HT1080 (cell line): ENCODE measurements at regions not wholly inside any gene's neighbourhood (a gene's known extent, or its start where the extent isn't known, plus 50 kb on each side); places are given as distances from the start of the nearest gene placed in this dataset.
"Not testable (repeated sequence)": the region's sequence is repeated elsewhere in the genome, so short reads cannot be mapped to it uniquely, and the experiment has no call there.

Experiments
- DNase-seq: peaks from one replicate; pipeline ENCODE4 v3.0.0-alpha.2; 2015; ENCODE audit warnings: low read depth

DNA sequence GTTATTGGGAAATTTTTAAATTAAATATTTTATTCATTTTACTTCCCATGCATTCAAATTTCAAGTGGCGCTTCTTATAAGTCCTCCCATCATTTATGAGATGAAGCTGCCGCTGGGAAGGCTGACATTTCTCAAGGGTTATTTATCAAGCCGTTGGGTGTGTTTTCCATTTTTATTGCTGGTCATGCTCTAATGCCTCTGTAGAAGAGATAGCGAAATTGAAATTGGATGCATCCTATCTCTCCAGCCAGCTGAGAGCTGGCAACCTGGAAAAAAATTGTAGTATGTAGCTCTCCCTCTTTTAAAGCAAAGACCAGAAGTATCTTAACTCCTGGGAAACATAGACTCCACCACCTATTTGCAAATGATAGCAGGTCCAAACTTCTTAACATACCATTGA, 135.9 kb downstream of the C6orf118 start:
- DNase-seq: no peak

DNA sequence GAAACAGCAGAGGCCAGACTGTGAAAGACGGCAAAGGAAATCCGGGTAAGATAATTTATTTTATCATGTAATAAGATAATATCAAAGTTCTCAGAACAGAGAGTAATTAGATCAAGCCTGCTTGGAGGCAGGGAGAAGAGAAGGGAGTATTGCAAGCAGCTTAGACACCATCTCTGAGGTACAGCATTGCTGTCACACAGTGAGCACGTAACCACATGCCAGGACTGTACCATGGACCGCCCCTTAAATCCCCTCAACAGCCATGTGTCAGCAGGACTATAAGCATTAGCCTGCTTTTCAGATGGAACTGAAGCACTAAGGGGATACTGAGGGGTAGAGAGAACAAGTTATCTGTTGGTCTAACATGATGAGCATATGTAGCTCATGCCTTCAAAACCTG, 141.5 kb downstream of the C6orf118 start:
- no peak for DNase-seq

DNA sequence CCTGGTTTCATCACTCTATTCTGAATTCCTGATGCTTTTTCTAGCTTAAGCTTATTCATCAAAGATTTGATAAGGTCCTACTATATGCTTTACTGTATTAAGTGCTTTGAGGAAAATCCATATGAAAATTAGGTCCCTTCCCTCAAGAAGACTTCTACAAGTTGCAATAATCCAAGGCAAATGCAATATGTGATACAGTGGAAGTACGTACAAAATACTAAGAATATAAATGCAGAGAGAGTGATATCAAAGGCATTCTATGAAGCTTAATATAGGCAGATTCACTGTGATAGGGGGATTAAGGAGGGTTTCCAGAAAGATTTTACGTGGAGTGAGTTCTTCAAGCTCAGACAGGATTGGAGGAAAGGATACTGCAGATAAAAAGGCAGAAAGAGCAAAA, 142.1 kb downstream of the C6orf118 start:
- DNase-seq: no peak

DNA sequence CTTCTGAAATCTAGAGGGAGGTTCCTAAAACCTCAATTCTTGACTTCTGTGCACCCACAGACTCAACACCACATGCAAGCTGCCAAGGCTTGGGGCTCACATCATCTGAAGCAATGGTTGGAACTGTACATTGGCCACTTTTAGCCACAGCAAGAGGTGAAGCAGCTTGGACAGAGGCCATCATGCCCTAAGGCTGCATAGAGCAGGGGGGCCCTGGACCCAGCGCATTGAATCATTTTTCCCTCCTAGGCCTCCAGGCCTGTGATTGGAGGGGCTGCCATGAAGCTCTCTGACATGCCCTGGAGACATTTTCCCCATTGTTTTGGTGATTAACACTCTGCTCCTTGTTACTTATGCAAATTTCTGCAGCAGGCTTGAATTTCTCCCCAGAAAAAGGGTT, 145.9 kb downstream of the C6orf118 start:
- no peak for DNase-seq

DNA sequence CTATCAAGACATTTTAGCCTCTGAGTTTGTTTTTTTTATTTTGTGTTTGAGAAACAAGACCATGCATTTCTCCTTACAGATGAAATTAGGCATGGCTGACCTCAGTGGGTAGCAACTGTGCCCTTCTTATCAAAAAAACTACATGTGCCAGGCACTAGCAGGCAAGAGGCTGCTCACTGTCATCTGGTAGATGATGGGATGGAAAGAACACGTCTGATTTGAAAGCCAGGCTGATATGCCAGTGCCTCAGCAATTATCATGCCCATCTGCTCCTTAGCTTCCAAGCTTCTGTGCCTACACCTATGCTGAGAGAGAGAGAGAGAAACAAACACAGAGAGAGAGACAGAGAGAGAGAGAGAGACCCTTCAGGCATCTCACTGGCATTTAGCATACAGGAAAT, 149.9 kb downstream of the C6orf118 start:
- no peak for DNase-seq

DNA sequence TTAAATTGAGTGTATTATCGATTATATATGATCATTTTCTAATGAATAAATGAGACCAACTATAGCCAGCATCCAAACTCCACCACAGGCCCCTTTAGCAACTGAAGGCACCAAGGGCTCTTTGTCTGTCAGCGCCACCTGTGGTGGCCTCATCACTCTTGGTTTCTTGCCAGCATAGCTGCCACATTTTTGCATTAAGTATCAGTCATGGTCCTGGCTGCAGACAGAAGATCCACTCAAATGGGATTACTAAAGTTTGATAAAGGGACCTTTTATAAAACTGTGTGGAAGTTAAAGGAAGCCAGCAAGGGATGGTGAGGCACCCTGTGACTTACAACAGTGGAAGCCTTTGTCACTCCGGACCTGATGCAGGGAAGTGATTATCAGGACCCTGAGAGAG, 162.9 kb downstream of the C6orf118 start:
- no peak for DNase-seq

DNA sequence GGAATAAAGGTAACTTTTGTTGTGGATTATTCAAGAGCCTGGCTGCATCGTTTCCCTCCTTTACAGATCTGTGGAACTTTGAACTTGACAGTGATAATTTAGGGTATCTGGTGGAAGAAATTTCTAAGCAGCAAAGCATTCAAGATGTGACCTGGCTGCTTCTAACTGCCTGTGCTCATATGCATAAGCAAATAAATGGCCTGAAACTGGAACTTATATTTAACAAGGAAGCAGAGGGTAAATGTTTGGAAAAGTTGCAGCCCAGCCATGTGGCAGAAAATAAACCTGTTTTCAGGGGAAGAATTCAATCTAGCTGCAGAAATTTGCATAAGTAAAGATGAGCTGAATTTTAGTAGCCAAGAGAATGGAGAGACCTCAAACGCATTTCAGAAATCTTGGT, 173.5 kb downstream of the C6orf118 start:
- no peak for DNase-seq

DNA sequence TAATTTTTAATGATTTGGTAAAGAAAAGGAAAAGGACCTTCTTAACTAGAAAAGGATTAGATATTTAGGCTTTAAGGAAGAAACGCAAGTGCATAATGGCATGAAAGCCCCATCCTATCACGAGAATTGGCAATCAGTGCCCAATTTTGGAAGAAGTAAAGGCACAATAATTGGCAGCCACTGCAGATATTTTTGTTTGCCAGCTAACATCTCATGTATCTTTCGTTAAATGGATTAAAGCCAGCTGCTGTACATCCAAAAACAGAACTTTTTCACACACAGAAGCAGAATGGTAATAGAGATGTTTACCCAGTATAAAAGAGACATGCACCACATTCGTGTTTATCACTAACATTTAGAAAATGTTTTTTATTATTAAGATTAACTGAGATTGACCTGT, 180.3 kb downstream of the C6orf118 start:
- no peak for DNase-seq

DNA sequence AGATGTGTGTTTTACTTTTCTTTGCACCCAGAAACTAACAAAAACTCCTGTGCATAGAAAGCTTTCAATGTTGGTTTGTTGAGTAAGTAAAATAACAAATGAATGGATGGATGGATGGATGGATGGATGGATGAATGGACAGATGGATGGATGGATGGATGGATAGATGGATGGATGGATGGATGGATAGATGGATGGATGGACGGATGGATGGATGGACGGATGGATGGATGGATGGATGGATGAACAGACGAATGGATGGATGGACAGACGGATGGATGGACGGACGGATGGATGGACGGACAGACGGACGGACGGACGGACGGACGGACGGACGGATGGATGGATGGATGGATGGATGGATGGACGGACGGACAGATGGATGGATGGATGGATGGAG, 181.7 kb downstream of the C6orf118 start:
- not testable (repeated sequence) for DNase-seq

DNA sequence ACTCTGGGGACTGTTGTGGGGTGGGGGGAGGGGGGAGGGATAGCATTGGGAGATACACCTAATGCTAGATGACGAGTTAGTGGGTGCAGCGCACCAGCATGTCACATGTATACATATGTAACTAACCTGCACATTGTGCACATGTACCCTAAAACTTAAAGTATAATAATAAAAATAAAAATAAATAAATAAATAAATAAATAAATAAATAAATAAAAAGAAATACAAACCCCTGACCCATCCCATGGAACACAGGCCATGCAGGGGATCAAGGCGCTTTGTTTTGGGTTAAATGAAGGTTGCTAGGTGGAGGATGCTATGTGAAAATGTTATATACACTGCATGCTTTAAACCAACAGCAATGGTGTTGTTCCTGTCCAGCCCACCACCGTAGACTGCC, 184.7 kb downstream of the C6orf118 start:
- DNase-seq: not testable (repeated sequence)

DNA sequence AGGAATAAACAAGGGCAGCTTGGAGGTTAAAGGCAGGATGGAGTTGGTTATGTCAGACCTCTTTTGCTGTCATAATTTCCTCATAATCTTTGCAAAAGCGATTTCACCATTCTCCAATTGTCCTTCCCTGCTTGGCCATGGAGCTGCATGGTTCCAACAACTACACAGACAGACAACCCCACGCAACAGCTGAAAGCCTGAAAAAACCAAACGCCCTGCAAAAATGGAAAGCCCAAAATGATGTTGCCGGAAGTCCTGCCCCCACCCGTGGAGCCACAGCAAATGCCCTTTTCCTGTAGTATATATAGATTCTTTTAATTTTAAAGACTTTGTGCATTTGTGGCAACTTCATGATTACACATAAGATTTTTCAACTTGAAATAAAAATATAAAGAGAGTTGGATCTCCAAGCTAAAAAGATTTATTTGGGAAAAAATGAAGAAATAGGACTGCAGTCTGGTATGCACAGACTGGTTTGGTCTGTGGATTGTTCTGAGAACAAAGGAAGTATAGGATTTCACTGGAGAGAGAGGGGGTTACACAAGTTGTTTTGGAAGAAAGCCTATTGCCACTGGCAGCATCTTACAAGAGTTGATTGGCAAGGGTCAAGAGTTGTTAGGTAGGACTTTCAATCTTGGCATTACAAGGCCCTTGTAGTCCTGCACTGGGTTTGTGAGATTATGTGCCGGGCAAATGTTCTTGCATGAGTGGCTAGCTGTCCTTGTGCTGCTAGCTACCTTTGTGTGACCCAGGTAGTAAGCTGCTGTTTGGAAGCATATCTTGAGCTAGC, 190.0 kb downstream of the C6orf118 start:
- DNase-seq: peak; percentile 47

DNA sequence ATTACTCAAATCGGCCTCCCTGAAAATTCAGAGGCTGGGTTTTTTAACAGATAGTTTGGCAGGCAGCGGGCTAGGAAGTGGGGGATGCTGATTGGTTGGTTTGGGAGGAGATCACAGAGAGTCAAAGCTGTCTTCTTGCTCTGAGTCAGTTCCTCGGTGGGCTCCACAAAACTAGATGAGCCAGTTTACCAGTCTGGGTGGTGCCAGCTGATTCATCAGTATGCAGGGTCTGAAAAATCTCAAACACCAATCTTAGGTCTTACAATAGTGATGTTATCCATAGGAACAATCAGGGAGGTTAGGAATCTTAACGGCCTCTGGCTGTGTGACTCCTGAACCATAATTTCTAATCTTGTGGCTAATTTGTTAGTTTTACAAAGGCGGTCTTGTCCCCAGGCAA, 190.7 kb downstream of the C6orf118 start:
- peak; percentile 25 for DNase-seq

DNA sequence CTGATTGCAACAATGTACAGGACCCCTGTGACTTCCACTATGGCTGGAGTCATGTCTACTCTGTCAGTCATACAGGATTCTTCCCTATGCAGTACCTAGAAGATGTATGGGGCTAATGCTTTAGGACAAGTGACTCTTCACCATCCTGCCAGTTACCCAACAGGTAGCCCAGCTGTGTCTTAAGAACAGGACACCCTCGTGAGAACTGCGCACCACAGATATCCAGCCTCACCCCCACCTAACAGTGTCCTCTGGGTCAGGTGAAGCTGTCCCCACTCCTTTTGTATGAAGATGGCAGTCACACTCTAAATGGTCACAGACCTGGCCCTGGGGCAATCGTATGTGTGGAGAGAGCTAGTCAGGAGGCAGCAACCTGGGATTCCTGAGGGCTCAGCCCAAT, 191.6 kb downstream of the C6orf118 start:
- DNase-seq: no peak

DNA sequence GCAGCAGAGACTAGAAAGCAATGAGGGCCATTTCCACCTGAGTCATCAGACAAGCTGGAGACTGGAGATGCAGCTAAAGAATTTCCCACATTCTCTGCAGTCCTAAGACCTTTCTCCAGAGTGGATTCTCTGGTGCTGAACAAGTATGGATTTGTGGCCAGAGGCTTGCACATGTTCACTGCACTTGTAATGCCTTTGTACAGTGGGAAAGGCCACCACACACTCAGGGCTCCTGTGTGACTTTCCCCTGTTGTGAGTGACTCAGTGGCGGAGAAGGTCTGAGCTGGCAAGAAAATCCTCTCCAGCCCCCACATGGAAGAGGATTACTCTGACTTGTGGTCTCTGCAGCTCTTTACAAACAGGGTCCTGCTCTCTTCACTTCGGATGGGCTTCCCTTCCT, 192.3 kb downstream of the C6orf118 start:
- peak; percentile 62 for DNase-seq

DNA sequence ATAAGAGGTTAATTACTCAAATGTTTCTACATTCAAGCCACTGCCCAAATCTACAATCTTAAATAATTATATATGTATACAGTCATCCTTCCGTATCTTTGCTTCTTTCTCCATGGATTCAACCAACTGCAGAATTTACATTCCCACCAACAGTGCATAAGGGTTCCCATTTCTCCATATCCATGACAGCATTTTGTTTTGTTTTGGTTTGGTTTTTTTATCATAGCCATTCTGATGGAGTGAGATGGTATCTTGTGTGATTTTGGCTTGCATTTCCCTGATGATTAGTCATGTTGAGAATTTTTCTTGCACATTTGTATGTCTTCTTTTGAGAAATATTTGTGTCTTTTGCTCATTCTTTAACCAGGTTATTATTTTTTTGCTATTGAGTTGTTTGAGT, 198.5 kb downstream of the C6orf118 start:
- peak; percentile 10 for DNase-seq

DNA sequence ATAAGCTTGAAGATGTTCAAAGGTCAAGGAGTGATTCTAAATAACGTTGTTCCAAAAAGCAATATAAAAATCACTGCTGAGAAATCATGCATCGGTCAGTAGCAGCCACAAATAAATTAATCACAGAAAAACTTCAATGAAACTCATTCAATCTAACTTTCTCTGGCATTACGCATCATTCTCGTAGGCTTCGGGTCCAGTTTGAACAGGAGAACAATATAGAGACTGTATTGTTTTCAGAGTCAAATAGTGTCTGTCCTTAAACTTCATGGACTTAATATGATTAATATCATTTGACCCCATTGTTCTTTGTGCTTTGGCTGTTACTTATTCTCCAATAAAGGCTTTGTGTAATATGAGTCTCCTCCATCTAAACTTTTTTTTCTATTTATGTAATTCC, 200.4 kb downstream of the C6orf118 start:
- no peak for DNase-seq

DNA sequence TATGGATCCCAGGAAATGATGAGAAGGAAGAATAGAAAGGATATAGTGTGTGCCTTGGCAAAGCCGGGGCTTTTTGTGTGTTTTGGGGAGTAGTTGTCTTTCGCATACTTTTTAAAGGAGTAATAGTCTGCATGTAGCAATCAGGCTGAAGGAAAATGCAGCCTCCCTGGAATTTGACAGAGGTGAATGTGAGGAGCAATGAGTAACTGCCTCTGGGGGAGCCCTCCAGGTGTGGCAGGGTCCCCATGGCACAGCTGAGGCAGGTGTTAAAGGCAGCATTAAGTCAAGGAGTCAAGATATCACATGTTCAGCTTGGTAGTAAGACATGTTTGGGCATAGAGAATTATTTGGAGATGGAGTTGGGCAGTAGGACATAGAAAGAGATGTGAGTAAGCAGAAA, 203.1 kb downstream of the C6orf118 start:
- DNase-seq: no peak

DNA sequence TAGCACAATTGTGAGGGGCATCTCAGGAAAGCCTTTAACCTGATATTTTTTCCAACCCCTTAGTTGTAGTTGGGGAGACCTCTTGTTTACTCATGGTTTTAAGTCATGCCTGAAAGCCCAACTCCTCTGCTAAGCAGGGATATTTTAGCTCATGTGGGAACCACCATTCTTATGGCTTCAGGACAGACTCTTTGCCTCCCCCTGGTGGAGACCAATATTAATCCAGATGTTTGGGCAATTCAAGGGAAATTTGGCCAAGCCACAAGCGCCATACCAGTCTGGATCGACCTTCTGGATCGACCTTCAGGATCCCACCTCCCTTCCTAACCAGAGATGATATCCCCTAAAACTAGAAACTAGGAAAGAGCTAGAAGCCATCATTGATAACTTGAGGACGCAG, 211.2 kb downstream of the C6orf118 start:
- no peak for DNase-seq

DNA sequence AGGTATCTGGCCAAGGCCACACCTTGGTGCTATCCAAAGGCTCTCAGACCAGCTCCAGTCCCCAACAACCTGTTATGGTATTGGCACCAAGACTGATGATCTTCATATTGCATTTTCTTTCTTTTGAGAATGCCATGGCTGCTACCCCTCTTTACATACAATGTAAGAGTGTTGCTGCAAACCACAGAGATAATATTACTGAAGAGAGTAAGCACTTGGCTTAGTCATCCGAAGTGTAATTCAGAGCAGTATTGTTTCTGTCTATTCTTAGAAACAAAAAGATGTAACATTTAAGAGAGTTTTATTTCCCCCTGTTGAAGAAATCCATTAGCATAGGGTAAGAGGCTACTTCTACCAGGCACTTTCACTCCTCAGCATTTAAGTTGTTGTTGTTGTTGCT, 212.5 kb downstream of the C6orf118 start:
- peak; percentile 59 for DNase-seq

DNA sequence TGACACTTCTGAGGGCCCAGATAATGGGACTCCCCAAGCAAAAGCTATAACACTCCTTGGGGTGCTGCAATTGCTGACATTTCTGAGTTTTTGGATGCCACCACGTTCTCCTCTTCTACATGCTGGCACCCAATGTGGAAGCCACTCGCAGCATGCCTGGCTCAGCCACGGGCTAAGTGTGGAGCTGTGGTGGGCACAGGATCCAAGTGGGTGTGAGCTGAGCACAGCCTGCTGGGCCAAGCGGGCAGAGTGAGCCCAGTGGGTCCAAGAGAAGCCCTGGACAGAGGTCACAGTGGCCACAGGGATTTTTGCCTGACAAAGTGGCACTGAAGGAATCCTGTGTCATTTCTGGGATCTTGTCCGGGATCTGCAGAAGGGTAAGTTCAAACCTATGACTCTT, 213.2 kb downstream of the C6orf118 start:
- no peak for DNase-seq

DNA sequence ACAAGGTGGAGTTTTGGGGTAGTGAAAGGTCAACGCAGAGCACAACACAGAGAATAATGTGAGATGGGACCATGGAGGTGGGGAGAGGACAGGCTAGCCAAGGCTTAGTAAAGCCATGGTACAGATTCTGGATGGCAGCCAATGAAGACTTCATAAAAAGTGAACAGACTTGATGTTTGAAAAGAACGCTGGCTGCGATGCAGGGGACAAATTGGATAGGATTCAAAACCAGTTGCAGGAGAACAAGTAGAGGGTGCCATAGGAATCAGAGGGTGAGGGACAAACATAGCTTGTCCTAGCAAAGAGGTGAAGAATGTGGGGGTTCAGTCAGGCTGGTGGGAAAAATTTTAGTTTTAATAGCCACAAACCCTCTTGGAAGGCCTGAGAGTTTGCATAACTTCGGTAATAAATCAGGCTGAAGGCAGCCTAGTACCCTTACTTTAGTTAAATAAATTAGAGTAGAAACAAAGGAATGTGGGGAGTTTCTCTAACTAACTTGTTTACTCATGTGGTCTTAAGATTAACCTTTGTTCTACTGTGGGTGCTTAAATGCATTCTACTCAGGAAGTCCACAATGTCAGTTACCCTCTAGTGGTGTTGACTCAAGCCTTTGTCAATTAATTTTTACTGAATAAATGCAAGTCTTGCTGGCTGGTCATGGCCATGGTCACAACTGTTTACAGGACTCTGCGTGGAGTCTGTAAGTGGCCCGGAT, 216.4 kb downstream of the C6orf118 start:
- DNase-seq: peak; percentile 57

DNA sequence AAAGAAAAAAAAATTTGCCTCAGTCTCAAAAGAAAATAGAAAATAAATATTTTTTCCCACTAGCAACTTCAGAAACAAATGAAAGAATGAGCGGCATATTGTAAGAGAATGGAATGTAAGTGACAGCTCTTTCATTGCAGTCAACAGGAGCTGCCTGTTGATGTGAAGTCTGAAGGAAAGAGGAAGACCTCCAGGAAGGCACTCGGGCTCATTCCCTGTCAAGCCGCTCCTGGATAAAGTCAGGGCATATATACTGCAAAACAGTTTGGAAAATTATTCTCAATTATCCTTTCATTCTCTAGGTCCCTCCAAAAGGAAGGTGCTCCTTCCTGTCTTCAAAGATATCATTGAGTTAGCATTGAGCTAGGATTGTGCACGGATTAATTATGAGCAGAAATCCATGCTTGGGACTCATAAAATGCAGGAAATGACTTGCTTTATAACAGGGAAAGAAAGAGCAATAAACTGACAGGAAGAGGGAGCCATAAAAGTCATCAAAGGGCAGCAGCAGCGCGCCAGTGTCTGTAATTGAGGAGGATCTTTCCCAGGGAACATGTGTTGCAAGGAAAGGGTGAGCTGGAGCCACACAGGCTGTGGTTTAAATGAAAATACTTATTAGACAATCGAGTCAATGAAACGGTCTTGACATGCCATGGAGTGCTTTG, 218.2 kb downstream of the C6orf118 start:
- DNase-seq: peak; percentile 38

DNA sequence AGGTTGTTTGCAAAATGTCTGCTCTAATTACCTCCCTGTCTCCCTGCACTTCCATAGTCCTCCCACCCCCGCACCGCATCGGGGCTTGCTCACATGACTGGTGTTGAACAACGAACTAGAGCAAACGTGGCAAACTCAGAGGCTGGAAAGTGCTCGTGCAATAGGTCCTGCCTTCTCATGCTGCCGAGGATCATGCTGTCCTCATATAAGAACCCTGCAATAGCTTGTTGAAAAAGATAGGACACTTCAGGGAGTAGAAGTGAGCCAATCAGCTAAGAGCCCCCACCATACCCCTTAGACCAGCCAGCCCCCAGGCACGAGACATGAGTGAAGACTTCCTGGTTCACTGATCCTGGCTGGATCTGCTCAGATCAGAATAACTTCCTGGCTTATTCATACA, 219.2 kb downstream of the C6orf118 start:
- DNase-seq: no peak
